Ovary (tissue), 7 donors: ENCODE measurements at regions not wholly inside any gene's neighbourhood (a gene's known extent, or its start where the extent isn't known, plus 50 kb on each side); places are given as distances from the start of the nearest gene placed in this dataset.

Experiments used
- DNase-seq, 5 donors: peaks; one replicate each; pipeline ENCODE4 v3.0.0-alpha.2; 2019 to 2020
- H3K27ac ChIP-seq, 2 donors: fragments of 200-600 bp; one replicate each; pipeline versions ENCODE4 v1.5.1 to v1.8.0; 2019 to 2022
- H3K27me3 ChIP-seq: fragments of 200-600 bp; one replicate; pipeline ENCODE4 v1.8.0; 2022
- H3K36me3 ChIP-seq: fragments of 200-600 bp; sonication (generic); one replicate; pipeline ENCODE4 v1.5.1; 2019
- H3K4me1 ChIP-seq: one replicate; pipeline ENCODE4 v1.8.1; 2013; ENCODE audit warnings: mild to moderate bottlenecking, moderate library complexity; ENCODE audit not compliant: insufficient read depth
- H3K4me3 ChIP-seq: fragments of 200-600 bp; sonication (generic); one replicate; pipeline ENCODE4 v1.5.1; 2017
- H3K9me3 ChIP-seq, 2 donors: fragments of 200-600 bp in 1 of 2; sonication (generic) in 1 of 2; one replicate each; pipeline versions ENCODE4 v1.5.1 to v1.8.1; 2013 to 2019; ENCODE audit warnings: mild to moderate bottlenecking in 1 of 2, moderate library complexity in 1 of 2
- EP300 ChIP-seq: sonication (generic); formaldehyde crosslinking; IDR thresholded peaks from one replicate; pipeline ENCODE4 v1.6.1; 2017; ENCODE audit warnings: antibody characterized with exemption
- POLR2A ChIP-seq: fragments of 450-650 bp; IDR thresholded peaks from one replicate; pipeline ENCODE4 v1.6.1; 2017; ENCODE audit warnings: antibody characterized with exemption, mild to moderate bottlenecking, moderate library complexity
- WGBS, 3 donors: extraction: QIAGEN DNeasy Blood & Tissue Kit in 1 of 3; methylation state at CpG; one replicate each; pipeline versions ENCODE4 v1.1.5 to v1.1.7; 2013 to 2017; 5-methylcytosine and 5-hydroxymethylcytosine counted together
- intact Hi-C, 4 donors: fragments of 100-400 bp; cut with DNase I; formaldehyde crosslinking; loops; one replicate each; pipeline versions ENCODE4 v1.11.0 to v1.15.1; 2022 to 2023
- TF ChIP-seq, protein P1 (sequence below), 3 donors: fragments of 450-650 bp in 2 of 3; fragments of 200-600 bp in 1 of 3; IDR thresholded peaks; one replicate each; pipeline versions ENCODE4 v1.5.1 to v1.8.0; 2016 to 2022; ENCODE audit warnings: antibody characterized with exemption in 3 of 3, mild to moderate bottlenecking in 1 of 3
- donor health status: DM: no; HTN: no; CAD: no; lungs with moderate emphysema.
- donor health status: DM: no; HTN: no; CAD: no.
- donor health status: Bipolar disorder and iron deficiency.
- donor health status: DM: no; HTN: no; CAD: no.
- donor health status: DM: yes; HTN: yes; CAD: no.

DNA sequence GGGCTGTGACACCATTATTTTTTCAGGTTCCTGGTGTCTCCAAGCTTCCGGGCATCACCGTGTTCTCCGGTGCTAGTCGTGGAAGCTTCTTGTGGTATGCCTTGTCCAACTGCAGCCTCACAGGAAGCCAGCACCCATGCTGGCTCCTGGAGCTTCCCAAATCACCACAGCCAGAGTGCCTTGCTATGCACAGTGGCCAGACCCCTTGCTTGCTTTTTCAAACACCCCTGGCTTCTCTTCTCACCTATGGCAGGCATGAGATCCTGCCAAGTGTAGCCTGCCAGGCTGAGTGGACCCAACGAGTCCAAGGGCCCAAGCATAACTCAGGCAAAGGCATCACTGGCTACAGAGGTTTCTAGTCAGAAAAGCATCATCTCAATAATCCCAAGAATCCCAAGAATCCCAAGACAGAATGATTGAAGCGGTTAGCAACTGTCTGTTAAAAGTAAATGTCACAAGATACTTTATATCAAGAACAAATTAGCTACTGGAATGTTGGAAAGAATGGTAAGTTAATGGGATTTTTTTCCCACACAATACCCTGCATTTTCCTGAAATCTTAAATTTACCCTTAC lies 1522.9 kb downstream of the PCDH18 start:
- intact Hi-C loops: no loop called here
- H3K36me3 ChIP-seq: no peaks in the 10 kb centered on the region
- 88 to 90% (median 90%) methylated on average over 6 of the region's 6 CpGs for WGBS, 3 donors
- no peaks in the 10 kb centered on the region for H3K9me3 ChIP-seq
- DNase-seq: no peak
- H3K4me1 ChIP-seq: no peaks in the 10 kb centered on the region
- TF ChIP-seq EP300 (no peak), POLR2A (no peak)
- TF ChIP-seq, protein P1, sequence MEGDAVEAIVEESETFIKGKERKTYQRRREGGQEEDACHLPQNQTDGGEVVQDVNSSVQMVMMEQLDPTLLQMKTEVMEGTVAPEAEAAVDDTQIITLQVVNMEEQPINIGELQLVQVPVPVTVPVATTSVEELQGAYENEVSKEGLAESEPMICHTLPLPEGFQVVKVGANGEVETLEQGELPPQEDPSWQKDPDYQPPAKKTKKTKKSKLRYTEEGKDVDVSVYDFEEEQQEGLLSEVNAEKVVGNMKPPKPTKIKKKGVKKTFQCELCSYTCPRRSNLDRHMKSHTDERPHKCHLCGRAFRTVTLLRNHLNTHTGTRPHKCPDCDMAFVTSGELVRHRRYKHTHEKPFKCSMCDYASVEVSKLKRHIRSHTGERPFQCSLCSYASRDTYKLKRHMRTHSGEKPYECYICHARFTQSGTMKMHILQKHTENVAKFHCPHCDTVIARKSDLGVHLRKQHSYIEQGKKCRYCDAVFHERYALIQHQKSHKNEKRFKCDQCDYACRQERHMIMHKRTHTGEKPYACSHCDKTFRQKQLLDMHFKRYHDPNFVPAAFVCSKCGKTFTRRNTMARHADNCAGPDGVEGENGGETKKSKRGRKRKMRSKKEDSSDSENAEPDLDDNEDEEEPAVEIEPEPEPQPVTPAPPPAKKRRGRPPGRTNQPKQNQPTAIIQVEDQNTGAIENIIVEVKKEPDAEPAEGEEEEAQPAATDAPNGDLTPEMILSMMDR (IDR thresholded peaks at IDR 0.05): no peak
- no peaks in the 10 kb centered on the region for H3K27me3 ChIP-seq
- no peak overlapping the region for H3K4me3 ChIP-seq
- H3K27ac ChIP-seq: no peak overlapping the region

DNA sequence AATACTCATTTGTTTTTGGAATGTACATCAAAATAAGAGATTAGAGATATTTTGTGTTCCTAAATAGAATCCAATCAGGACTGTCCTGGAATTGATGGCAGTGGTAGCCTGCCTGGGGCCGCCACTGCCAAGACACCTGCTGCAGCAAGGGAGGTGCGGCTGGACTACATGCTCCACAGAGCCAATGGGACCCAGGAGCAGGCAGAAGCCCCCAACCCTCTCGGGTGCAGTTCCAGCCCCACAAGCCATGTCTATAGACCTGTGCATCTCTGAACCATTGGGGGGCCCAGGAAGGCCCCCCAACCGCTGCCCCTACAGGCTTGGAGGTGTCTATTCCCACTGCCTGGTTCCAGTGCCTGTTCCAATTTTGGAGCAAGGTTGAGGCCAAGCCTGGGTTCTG lies 1524.3 kb downstream of the PCDH18 start:
- DNase-seq: no peak
- no peak overlapping the region for H3K4me3 ChIP-seq
- H3K27ac ChIP-seq: no peak overlapping the region
- 67 to 83% (median 82%) methylated on average over 4 of the region's 4 CpGs for WGBS, 3 donors
- no peak for TF ChIP-seq POLR2A
- TF ChIP-seq, protein P1 (IDR thresholded peaks at IDR 0.05): no peak
- no peak for TF ChIP-seq EP300
- no peaks in the 10 kb centered on the region for H3K27me3 ChIP-seq
- no peaks in the 10 kb centered on the region for H3K36me3 ChIP-seq
- no peaks in the 10 kb centered on the region for H3K4me1 ChIP-seq
- H3K9me3 ChIP-seq: no peaks in the 10 kb centered on the region
- intact Hi-C loops: no loop called here

DNA sequence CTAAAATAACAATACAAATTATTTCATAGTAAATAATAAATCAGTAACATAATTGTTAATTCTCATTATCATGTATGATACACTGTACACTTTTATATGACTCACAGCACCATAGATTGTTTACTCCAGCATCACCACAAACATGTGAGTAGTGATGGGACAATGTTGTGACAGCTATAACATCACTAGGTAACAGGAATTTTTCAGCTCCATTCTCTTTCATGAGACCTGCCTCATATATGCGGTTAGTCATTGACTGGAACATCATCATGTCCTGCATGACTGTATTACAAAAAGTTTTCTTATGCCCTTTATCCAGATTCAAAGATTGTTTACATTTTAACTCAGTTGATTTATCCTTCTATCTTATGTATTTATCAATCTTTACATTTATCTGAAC lies 1530.0 kb downstream of the PCDH18 start:
- 95 to 100% (median 98%) methylated on average over 1 of the region's 1 CpG for WGBS, 3 donors
- TF ChIP-seq, protein P1 (IDR thresholded peaks at IDR 0.05): no peak
- no peak for TF ChIP-seq EP300
- no peak for TF ChIP-seq POLR2A

DNA sequence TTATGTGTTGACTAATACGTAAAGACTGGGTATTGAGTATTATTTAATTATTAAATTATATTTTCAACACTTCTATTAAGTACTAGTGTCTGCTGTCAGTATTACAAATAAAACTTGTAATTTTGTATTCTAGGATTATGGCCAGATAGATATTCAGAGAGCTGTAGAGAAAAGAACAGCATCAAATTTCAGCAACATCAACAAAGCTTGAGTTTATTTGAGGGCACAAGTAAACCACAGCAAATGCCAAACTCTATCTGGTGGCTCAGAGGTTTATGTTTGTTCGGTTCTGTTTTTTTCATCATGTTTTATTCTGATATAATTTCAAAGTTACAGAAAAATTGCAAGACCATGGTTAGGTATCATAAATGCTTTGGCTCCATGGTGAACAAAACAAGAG lies 1530.5 kb downstream of the PCDH18 start:
- H3K9me3 ChIP-seq: no peaks in the 10 kb centered on the region
- DNase-seq: no peak
- no peaks in the 10 kb centered on the region for H3K36me3 ChIP-seq
- WGBS, 3 donors: 63 to 72% (median 63%) methylated on average over 2 of the region's 2 CpGs
- no peaks in the 10 kb centered on the region for H3K4me1 ChIP-seq
- TF ChIP-seq, protein P1 (IDR thresholded peaks at IDR 0.05): no peak
- TF ChIP-seq EP300: no peak
- TF ChIP-seq POLR2A: no peak
- H3K4me3 ChIP-seq: no peak overlapping the region
- H3K27ac ChIP-seq: no peak overlapping the region
- H3K27me3 ChIP-seq: no peaks in the 10 kb centered on the region
- intact Hi-C loops: no loop called here

More for the DNA sequence above, 1530.0 kb downstream of the PCDH18 start:
- Histone ChIP-seq H3K36me3 (no peaks in the 10 kb centered on the region), H3K9me3 (no peaks in the 10 kb centered on the region), H3K27ac (no peak overlapping the region), H3K4me1 (no peaks in the 10 kb centered on the region), H3K4me3 (no peak overlapping the region), H3K27me3 (no peaks in the 10 kb centered on the region)
- DNase-seq: no peak
- intact Hi-C loops: no loop called here
